ENCODE measurements at regions not wholly inside any gene's neighbourhood (a gene's known extent, or its start where the extent isn't known, plus 50 kb on each side); places are given as distances from the start of the nearest gene placed in this dataset.

GRCh38 chr5:38714240-38714639, 131.6 kb upstream of the OSMR start:
- in situ Hi-C loops (cut with MboI; ENCODE audit: low sequenced_read_pairs, unreplicated experiment), result no loop called here
- no peak for TF ChIP-seq CTCF (IDR thresholded peaks at IDR 0.05; ENCODE audit: borderline replicate concordance, control extremely low read depth, extremely low read depth, insufficient read depth, missing control alignments)
- no peak for DNase-seq (ENCODE audit: low spot score)

GRCh38 chr5:38714703-38715355, 131.0 kb upstream of the OSMR start:
- in situ Hi-C loops (cut with MboI; ENCODE audit: low sequenced_read_pairs, unreplicated experiment), result no loop called here
- DNase-seq (ENCODE audit: low spot score), result no peak
- no peak for TF ChIP-seq CTCF (IDR thresholded peaks at IDR 0.05; ENCODE audit: borderline replicate concordance, control extremely low read depth, extremely low read depth, insufficient read depth, missing control alignments)

GRCh38 chr5:38715696-38716095, 130.1 kb upstream of the OSMR start:
- in situ Hi-C loops (cut with MboI; ENCODE audit: low sequenced_read_pairs, unreplicated experiment), result no loop called here
- TF ChIP-seq CTCF (IDR thresholded peaks at IDR 0.05; ENCODE audit: borderline replicate concordance, control extremely low read depth, extremely low read depth, insufficient read depth, missing control alignments), result no peak
- DNase-seq (ENCODE audit: low spot score), result no peak

- in situ Hi-C loops (cut with MboI; ENCODE audit: low sequenced_read_pairs, unreplicated experiment), result no loop called here
- no peak for DNase-seq (ENCODE audit: low spot score)
- TF ChIP-seq CTCF (IDR thresholded peaks at IDR 0.05; ENCODE audit: borderline replicate concordance, control extremely low read depth, extremely low read depth, insufficient read depth, missing control alignments), result no peak
Measured at GRCh38 chr5:38716516-38716915, 129.3 kb upstream of the OSMR start.

- in situ Hi-C loops (cut with MboI; ENCODE audit: low sequenced_read_pairs, unreplicated experiment), result no loop called here
- DNase-seq (ENCODE audit: low spot score), result no peak
- no peak for TF ChIP-seq CTCF (IDR thresholded peaks at IDR 0.05; ENCODE audit: borderline replicate concordance, control extremely low read depth, extremely low read depth, insufficient read depth, missing control alignments)
Measured at GRCh38 chr5:38718771-38719391, 126.9 kb upstream of the OSMR start.

- TF ChIP-seq CTCF (IDR thresholded peaks at IDR 0.05; ENCODE audit: borderline replicate concordance, control extremely low read depth, extremely low read depth, insufficient read depth, missing control alignments), result no peak
- DNase-seq (ENCODE audit: low spot score), result no peak
- in situ Hi-C loops (cut with MboI; ENCODE audit: low sequenced_read_pairs, unreplicated experiment), result no loop called here
Measured at GRCh38 chr5:38719403-38719802, 126.4 kb upstream of the OSMR start.
